ENCODE measurements at regions not wholly inside any gene's neighbourhood (a gene's known extent, or its start where the extent isn't known, plus 50 kb on each side); places are given as distances from the start of the nearest gene placed in this dataset.

GRCh38 chr5:40453689-40454088, 226.0 kb upstream of the PTGER4 start:
- no peak for TF ChIP-seq POLR2A (IDR thresholded peaks at IDR 0.05)
- intact Hi-C loops (cut with DNase I; ENCODE audit: low total_unique reads) = no loop called here
- DNase-seq (ENCODE audit: low spot score in 2 of 2) = no peak
- H3K4me3 ChIP-seq (ENCODE audit: low read depth, poor library complexity, severe bottlenecking) = no peak overlapping the region
- 85 to 91% methylated on average over 1 of the region's 1 CpG for WGBS, 2 donors

GRCh38 chr5:40452874-40453624, 226.7 kb upstream of the PTGER4 start:
- intact Hi-C loops (cut with DNase I; ENCODE audit: low total_unique reads) = no loop called here
- H3K4me3 ChIP-seq (ENCODE audit: low read depth, poor library complexity, severe bottlenecking) = no peak overlapping the region
- DNase-seq (ENCODE audit: low spot score in 2 of 2) = no peak
- TF ChIP-seq POLR2A (IDR thresholded peaks at IDR 0.05) (no peak), CTCF (IDR thresholded peaks at IDR 0.05) (no peak)
- 93 to 97% methylated on average over 4 to 5 of the region's 5 CpGs for WGBS, 2 donors

- no peak for DNase-seq (ENCODE audit: low spot score in 2 of 2)
- no peak for TF ChIP-seq POLR2A (IDR thresholded peaks at IDR 0.05)
- no peak for TF ChIP-seq CTCF (IDR thresholded peaks at IDR 0.05)
- H3K4me3 ChIP-seq (ENCODE audit: low read depth, poor library complexity, severe bottlenecking) = no peak overlapping the region
- WGBS, 2 donors = 48 to 49% methylated on average over 1 of the region's 1 CpG
- intact Hi-C loops (cut with DNase I; ENCODE audit: low total_unique reads) = no loop called here
Measured at GRCh38 chr5:40447438-40447837, 232.3 kb upstream of the PTGER4 start.

GRCh38 chr5:40446910-40447309, 232.8 kb upstream of the PTGER4 start:
- intact Hi-C loops (cut with DNase I; ENCODE audit: low total_unique reads) = no loop called here
- WGBS, 2 donors = 0 to 14% methylated on average over 1 of the region's 1 CpG
- no peak overlapping the region for H3K4me3 ChIP-seq (ENCODE audit: low read depth, poor library complexity, severe bottlenecking)
- DNase-seq (ENCODE audit: low spot score in 2 of 2) = no peak
- TF ChIP-seq CTCF (IDR thresholded peaks at IDR 0.05) (no peak), POLR2A (IDR thresholded peaks at IDR 0.05) (no peak)

GRCh38 chr5:40442346-40442745, 237.4 kb upstream of the PTGER4 start:
- TF ChIP-seq POLR2A (IDR thresholded peaks at IDR 0.05) (no peak), CTCF (IDR thresholded peaks at IDR 0.05) (no peak)
- intact Hi-C loops (cut with DNase I; ENCODE audit: low total_unique reads) = no loop called here
- WGBS, 2 donors = 40 to 43% methylated on average over 2 of the region's 2 CpGs
- no peak for DNase-seq (ENCODE audit: low spot score in 2 of 2)
- H3K4me3 ChIP-seq (ENCODE audit: low read depth, poor library complexity, severe bottlenecking) = no peak overlapping the region

GRCh38 chr5:40441733-40442132, 238.0 kb upstream of the PTGER4 start:
- no peak for DNase-seq (ENCODE audit: low spot score in 2 of 2)
- intact Hi-C loops (cut with DNase I; ENCODE audit: low total_unique reads) = no loop called here
- no peak for TF ChIP-seq POLR2A (IDR thresholded peaks at IDR 0.05)
- TF ChIP-seq CTCF (IDR thresholded peaks at IDR 0.05) = no peak
- WGBS, 2 donors = 45 to 48% methylated on average over 4 of the region's 4 CpGs
- no peak overlapping the region for H3K4me3 ChIP-seq (ENCODE audit: low read depth, poor library complexity, severe bottlenecking)
